KMS-11 (cell line): ENCODE measurements at regions not wholly inside any gene's neighbourhood (a gene's known extent, or its start where the extent isn't known, plus 50 kb on each side); places are given as distances from the start of the nearest gene placed in this dataset.

ENCODE experiments used
- H2AFZ ChIP-seq: fragments of 200-600 bp; sonication (generic); 2 replicates; pipeline ENCODE4 v1.6.1; 2016; ENCODE audit warnings: antibody characterized with exemption, mixed run types, low read depth
- H3K27ac ChIP-seq: fragments of 200-600 bp; sonication (generic); 2 replicates; pipeline ENCODE4 v1.6.1; 2016; ENCODE audit warnings: mild to moderate bottlenecking, mixed run types
- H3K27me3 ChIP-seq: fragments of 200-600 bp; sonication (generic); 2 replicates; pipeline ENCODE4 v1.6.1; 2017; ENCODE audit warnings: mild to moderate bottlenecking, low read depth, mixed run types, moderate library complexity; ENCODE audit not compliant: insufficient read depth
- H3K36me3 ChIP-seq: fragments of 200-600 bp; sonication (generic); 2 replicates; pipeline ENCODE4 v1.6.1; 2017; ENCODE audit warnings: mild to moderate bottlenecking, mixed run types; ENCODE audit not compliant: insufficient read depth
- H3K4me1 ChIP-seq: fragments of 200-600 bp; sonication (generic); 2 replicates; pipeline ENCODE4 v1.6.1; 2016; ENCODE audit warnings: mild to moderate bottlenecking, low read depth, mixed run types; ENCODE audit not compliant: poor library complexity, severe bottlenecking
- H3K4me2 ChIP-seq: fragments of 200-600 bp; sonication (generic); 2 replicates; pipeline ENCODE4 v1.7.0; 2016; ENCODE audit warnings: mild to moderate bottlenecking, mixed run types
- H3K4me3 ChIP-seq: fragments of 200-600 bp; sonication (generic); IDR thresholded peaks from 2 replicates; pipeline ENCODE4 v1.6.1; 2017; ENCODE audit warnings: low read depth, low read length, mixed read lengths; ENCODE audit not compliant: insufficient read depth
- H3K79me2 ChIP-seq: fragments of 200-600 bp; sonication (generic); 2 replicates; pipeline ENCODE4 v1.6.1; 2016; ENCODE audit warnings: low read depth, mixed run types; ENCODE audit not compliant: insufficient read depth
- H3K9ac ChIP-seq: fragments of 200-600 bp; sonication (generic); 2 replicates; pipeline ENCODE4 v1.6.1; 2016; ENCODE audit warnings: mild to moderate bottlenecking, mixed run types
- H4K20me1 ChIP-seq: fragments of 200-600 bp; sonication (generic); 2 replicates; pipeline ENCODE4 v1.6.1; 2016; ENCODE audit warnings: mild to moderate bottlenecking, mixed run types; ENCODE audit not compliant: insufficient read depth
- CTCF ChIP-seq: fragments of 200-600 bp; sonication (generic); conservative IDR thresholded peaks from 2 replicates; pipeline ENCODE4 v1.6.1; 2017; ENCODE audit warnings: low read depth, mild to moderate bottlenecking, antibody characterized with exemption, low read length, moderate library complexity, mixed read lengths

GRCh38 chr2:150542172-150542571 is 54.7 kb upstream of the RND3 start:
- Histone ChIP-seq H2AFZ (no peak overlapping the region), H3K36me3 (no peaks in the 10 kb centered on the region), H4K20me1 (no peaks in the 10 kb centered on the region), H3K9ac (no peak overlapping the region), H3K4me3 (no peak overlapping the region), H3K79me2 (no peaks in the 10 kb centered on the region), H3K27ac (no peak overlapping the region), H3K4me2 (no peak overlapping the region), H3K4me1 (no peaks in the 10 kb centered on the region), H3K27me3 (no peaks in the 10 kb centered on the region)
- no peak for TF ChIP-seq CTCF

- H3K27ac ChIP-seq: no peak overlapping the region
- H3K4me1 ChIP-seq: no peaks in the 10 kb centered on the region
- no peaks in the 10 kb centered on the region for H3K27me3 ChIP-seq
- H2AFZ ChIP-seq: no peak overlapping the region
- H3K36me3 ChIP-seq: no peaks in the 10 kb centered on the region
- no peak overlapping the region for H3K9ac ChIP-seq
- H4K20me1 ChIP-seq: no peaks in the 10 kb centered on the region
- H3K4me2 ChIP-seq: no peak overlapping the region
- TF ChIP-seq CTCF: no peak
- no peak overlapping the region for H3K4me3 ChIP-seq
- no peaks in the 10 kb centered on the region for H3K79me2 ChIP-seq
These were observed 51.3 kb upstream of the RND3 start for GRCh38 chr2:150538651-150539201.
